ENCODE measurements at regions not wholly inside any gene's neighbourhood (a gene's known extent, or its start where the extent isn't known, plus 50 kb on each side); places are given as distances from the start of the nearest gene placed in this dataset.

DNA sequence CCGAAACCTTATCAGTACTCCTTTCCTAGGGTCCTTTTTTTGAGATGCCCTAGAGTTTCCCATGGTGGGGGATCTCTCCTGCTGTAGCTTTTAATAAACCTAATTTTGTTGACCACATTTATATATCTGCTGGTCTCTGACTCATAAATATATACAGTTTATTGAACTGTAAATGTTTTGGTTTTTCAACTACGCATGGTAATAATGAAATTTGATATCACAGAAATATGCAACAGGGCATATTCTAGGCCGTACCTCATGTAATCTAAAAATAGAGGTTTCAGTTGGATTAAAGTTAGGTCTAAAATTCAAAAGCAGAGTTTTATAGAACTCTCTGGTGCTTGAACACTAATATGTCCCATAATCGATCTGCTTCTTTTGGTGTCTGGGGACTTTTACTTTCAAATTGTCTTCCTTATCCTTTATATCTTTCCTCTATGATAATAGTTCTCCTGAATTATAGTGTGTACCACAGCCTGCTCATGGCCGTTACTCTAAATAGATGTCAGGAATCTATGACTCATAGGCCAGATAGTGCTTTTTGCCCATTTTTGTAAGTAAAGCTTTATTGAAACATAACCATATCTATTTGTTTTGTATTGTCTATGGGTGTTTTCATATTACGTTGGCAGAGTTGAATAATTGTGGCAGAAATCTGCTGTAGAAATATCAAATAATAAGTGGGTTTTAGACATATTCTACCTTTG, 324.8 kb upstream of the PCDH9 start:
- TF ChIP-seq, protein P1, sequence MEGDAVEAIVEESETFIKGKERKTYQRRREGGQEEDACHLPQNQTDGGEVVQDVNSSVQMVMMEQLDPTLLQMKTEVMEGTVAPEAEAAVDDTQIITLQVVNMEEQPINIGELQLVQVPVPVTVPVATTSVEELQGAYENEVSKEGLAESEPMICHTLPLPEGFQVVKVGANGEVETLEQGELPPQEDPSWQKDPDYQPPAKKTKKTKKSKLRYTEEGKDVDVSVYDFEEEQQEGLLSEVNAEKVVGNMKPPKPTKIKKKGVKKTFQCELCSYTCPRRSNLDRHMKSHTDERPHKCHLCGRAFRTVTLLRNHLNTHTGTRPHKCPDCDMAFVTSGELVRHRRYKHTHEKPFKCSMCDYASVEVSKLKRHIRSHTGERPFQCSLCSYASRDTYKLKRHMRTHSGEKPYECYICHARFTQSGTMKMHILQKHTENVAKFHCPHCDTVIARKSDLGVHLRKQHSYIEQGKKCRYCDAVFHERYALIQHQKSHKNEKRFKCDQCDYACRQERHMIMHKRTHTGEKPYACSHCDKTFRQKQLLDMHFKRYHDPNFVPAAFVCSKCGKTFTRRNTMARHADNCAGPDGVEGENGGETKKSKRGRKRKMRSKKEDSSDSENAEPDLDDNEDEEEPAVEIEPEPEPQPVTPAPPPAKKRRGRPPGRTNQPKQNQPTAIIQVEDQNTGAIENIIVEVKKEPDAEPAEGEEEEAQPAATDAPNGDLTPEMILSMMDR (IDR thresholded peaks at IDR 0.05) = no peak
- TF ChIP-seq POLR2A (IDR thresholded peaks at IDR 0.05) = no peak

Data from sigmoid colon (tissue), 3 donors.